ENCODE measurements at regions not wholly inside any gene's neighbourhood (a gene's known extent, or its start where the extent isn't known, plus 50 kb on each side); places are given as distances from the start of the nearest gene placed in this dataset.

- TF ChIP-seq ZBTB33 (IDR thresholded peaks at IDR 0.05; ENCODE audit: extremely low read depth, insufficient replicate concordance, low read length), result no peak
Observed at GRCh38 chr16:65659758-65660157, 537.9 kb upstream of the CDH11 start (continued).

- POLR2A ChIA-PET, result no interaction called here
- Histone ChIP-seq H3K4me2 (ENCODE audit: low read length) (no peak overlapping the region), H2AFZ (ENCODE audit: low read depth, low read length, poor library complexity, severe bottlenecking) (no peak overlapping the region), H3K27ac (ENCODE audit: low read depth, low read length) (no peak overlapping the region), H3K9me2 (ENCODE audit: insufficient read depth) (no peaks in the 10 kb centered on the region), H3K36me3 (ENCODE audit: control insufficient read depth in 1 of 2, insufficient read depth in 2 of 2, low read length in 2 of 2) (no peaks in the 10 kb centered on the region), H3K4me1 (ENCODE audit: control insufficient read depth in 1 of 2, insufficient read depth in 2 of 2, low read length in 2 of 2) (no peaks in the 10 kb centered on the region), H3K4me3 (replicated peaks in 1 of 2; ENCODE audit: low read depth in 1 of 2, low read length in 2 of 2) (no peak overlapping the region), H4K20me1 (ENCODE audit: insufficient read depth) (no peaks in the 10 kb centered on the region), H3K79me2 (ENCODE audit: insufficient read depth, low read length) (no peaks in the 10 kb centered on the region), H3K27me3 (ENCODE audit: insufficient read depth, low read length) (no peaks in the 10 kb centered on the region), H3K9me3 (ENCODE audit: control insufficient read depth in 1 of 2, insufficient read depth in 1 of 2, low read depth in 1 of 2, low read length in 2 of 2) (no peaks in the 10 kb centered on the region; a peak in 1 of 4 replicates), H3K9ac (ENCODE audit: low read length) (no peak overlapping the region)
- DNase-seq (ENCODE audit: low read depth, low spot score), result no peak
- CTCF ChIA-PET, result no interaction called here
- ATAC-seq, result no peak
- BruUV-seq (replicated peaks), result no TSS peak
- intact Hi-C loops (cut with micrococcal nuclease), result no loop called here
- RAD21 ChIA-PET (ENCODE audit: low non-redundant PET in 1 of 2, low total read pairs in 2 of 2, uncharacterized antibody in 2 of 2, unreplicated experiment in 2 of 2), result no interaction called here
- TF ChIP-seq MAX (IDR thresholded peaks at IDR 0.05) (no peak), CTCF (IDR thresholded peaks at IDR 0.05 in 2 of 3, conservative IDR thresholded peaks at IDR 0.05 in 1 of 3; ENCODE audit: borderline replicate concordance in 1 of 3, insufficient read depth in 1 of 3, low read depth in 2 of 3, low read length in 2 of 3) (no peak), EGR1 (IDR thresholded peaks at IDR 0.05; ENCODE audit: low read depth) (no peak), POLR2AphosphoS5 (IDR thresholded peaks at IDR 0.05; ENCODE audit: low read depth, low read length) (no peak), REST (IDR thresholded peaks at IDR 0.05; ENCODE audit: low read depth) (no peak), SRF (IDR thresholded peaks at IDR 0.05; ENCODE audit: low read depth) (no peak), ZBTB33 (IDR thresholded peaks at IDR 0.05; ENCODE audit: extremely low read depth, insufficient replicate concordance, low read length) (no peak), ZFX (IDR thresholded peaks at IDR 0.05) (no peak), YY1 (IDR thresholded peaks at IDR 0.05; ENCODE audit: extremely low read depth, insufficient replicate concordance, low read depth, low read length) (no peak), POLR2A (IDR thresholded peaks at IDR 0.05; ENCODE audit: borderline replicate concordance, extremely low read depth, insufficient read depth, insufficient read length) (no peak), CEBPB (IDR thresholded peaks at IDR 0.05; ENCODE audit: low read depth) (no peak), SIN3A (IDR thresholded peaks at IDR 0.05; ENCODE audit: low read depth) (no peak), ELF1 (IDR thresholded peaks at IDR 0.05; ENCODE audit: borderline replicate concordance, low read depth) (no peak), ATF3 (IDR thresholded peaks at IDR 0.05) (no peak), SP1 (IDR thresholded peaks at IDR 0.05; ENCODE audit: low read depth) (no peak), JUND (IDR thresholded peaks at IDR 0.05) (no peak)
Observed at GRCh38 chr16:65658787-65659220, 536.9 kb upstream of the CDH11 start.
